Psoas muscle (tissue), 7 donors: ENCODE measurements at regions not wholly inside any gene's neighbourhood (a gene's known extent, or its start where the extent isn't known, plus 50 kb on each side); places are given as distances from the start of the nearest gene placed in this dataset.

Source experiments
- ATAC-seq, 4 donors: fragments of 200-7000 bp; cut with Tn5 transposase; one replicate each; pipeline ENCODE4 v1.9.1; 2020; ENCODE audit warnings: moderate library complexity in 3 of 4, mild to moderate bottlenecking in 2 of 4
- DNase-seq, 2 donors: peaks; one replicate each; pipeline ENCODE4 v3.0.0-alpha.2; 2020
- H3K27ac ChIP-seq: fragments of 200-600 bp; one replicate; pipeline ENCODE4 v1.8.0; 2022
- H3K27me3 ChIP-seq, 3 donors: fragments of 200-600 bp in 1 of 3; one replicate each; pipeline versions ENCODE4 v1.6.1 to v1.8.0; 2013 to 2022; ENCODE audit warnings: low read length in 2 of 3, mild to moderate bottlenecking in 2 of 3, moderate library complexity in 1 of 3; ENCODE audit not compliant: insufficient read depth in 3 of 3
- H3K36me3 ChIP-seq, 2 donors: fragments of 200-600 bp in 1 of 2; one replicate each; pipeline versions ENCODE4 v1.6.1 to v1.8.0; 2013 to 2022; ENCODE audit warnings: low read depth in 1 of 2, mild to moderate bottlenecking in 1 of 2, moderate library complexity in 1 of 2; ENCODE audit not compliant: insufficient read depth in 1 of 2
- H3K4me1 ChIP-seq: fragments of 200-600 bp; one replicate; pipeline ENCODE4 v1.8.0; 2022
- H3K4me3 ChIP-seq: fragments of 200-600 bp; one replicate; pipeline ENCODE4 v1.8.0; 2022; ENCODE audit warnings: mild to moderate bottlenecking
- H3K9me3 ChIP-seq: fragments of 200-600 bp; one replicate; pipeline ENCODE4 v1.8.0; 2022
- WGBS, 3 donors: extraction: QIAGEN DNeasy Blood & Tissue Kit; methylation state at CpG; one replicate each; pipeline versions ENCODE4 v1.1.6 to v1.1.7; 2013; 5-methylcytosine and 5-hydroxymethylcytosine counted together
- intact Hi-C, 2 donors: fragments of 100-400 bp; cut with DNase I; formaldehyde crosslinking; loops; one replicate each; pipeline versions ENCODE4 v1.11.0 to v1.14.2; 2022
- TF ChIP-seq, protein P1 (sequence below): fragments of 200-600 bp; IDR thresholded peaks from one replicate; pipeline ENCODE4 v1.8.0; 2022; ENCODE audit warnings: antibody characterized with exemption
- donor health status: healthy with polysubstance abuse.
- donor health status: DM: no; HTN: no; CAD: no; lungs with moderate emphysema.
- donor health status: Bipolar disorder and iron deficiency.
- donor health status: healthy.
- donor health status: DM: yes; HTN: yes; CAD: no.
- donor health status: DM: no; HTN: no; CAD: no.
- donor health status: DM: yes; HTN: yes; CAD: no.

GRCh38 chr1:116852910-116853309, 56.8 kb upstream of the PTGFRN start:
- Histone ChIP-seq H3K27ac (no peak overlapping the region), H3K36me3 (no peaks in the 10 kb centered on the region), H3K9me3 (no peaks in the 10 kb centered on the region), H3K4me1 (no peaks in the 10 kb centered on the region), H3K4me3 (no peak overlapping the region), H3K27me3 (peaks cover 0 to 1% (median 0%) of the 10 kb centered on the region in 3 donors)
- TF ChIP-seq, protein P1, sequence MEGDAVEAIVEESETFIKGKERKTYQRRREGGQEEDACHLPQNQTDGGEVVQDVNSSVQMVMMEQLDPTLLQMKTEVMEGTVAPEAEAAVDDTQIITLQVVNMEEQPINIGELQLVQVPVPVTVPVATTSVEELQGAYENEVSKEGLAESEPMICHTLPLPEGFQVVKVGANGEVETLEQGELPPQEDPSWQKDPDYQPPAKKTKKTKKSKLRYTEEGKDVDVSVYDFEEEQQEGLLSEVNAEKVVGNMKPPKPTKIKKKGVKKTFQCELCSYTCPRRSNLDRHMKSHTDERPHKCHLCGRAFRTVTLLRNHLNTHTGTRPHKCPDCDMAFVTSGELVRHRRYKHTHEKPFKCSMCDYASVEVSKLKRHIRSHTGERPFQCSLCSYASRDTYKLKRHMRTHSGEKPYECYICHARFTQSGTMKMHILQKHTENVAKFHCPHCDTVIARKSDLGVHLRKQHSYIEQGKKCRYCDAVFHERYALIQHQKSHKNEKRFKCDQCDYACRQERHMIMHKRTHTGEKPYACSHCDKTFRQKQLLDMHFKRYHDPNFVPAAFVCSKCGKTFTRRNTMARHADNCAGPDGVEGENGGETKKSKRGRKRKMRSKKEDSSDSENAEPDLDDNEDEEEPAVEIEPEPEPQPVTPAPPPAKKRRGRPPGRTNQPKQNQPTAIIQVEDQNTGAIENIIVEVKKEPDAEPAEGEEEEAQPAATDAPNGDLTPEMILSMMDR, result no peak
- ATAC-seq (no peak), DNase-seq (no peak)
- intact Hi-C loops, result loop anchor here in 1 of 2 donors (10.0 kb wide), 1 partner anchor 202 kb away; no protein-coding TSS in a partner anchor
- WGBS, 3 donors, result 82 to 89% (median 85%) methylated on average over 3 of the region's 3 CpGs

DNA sequence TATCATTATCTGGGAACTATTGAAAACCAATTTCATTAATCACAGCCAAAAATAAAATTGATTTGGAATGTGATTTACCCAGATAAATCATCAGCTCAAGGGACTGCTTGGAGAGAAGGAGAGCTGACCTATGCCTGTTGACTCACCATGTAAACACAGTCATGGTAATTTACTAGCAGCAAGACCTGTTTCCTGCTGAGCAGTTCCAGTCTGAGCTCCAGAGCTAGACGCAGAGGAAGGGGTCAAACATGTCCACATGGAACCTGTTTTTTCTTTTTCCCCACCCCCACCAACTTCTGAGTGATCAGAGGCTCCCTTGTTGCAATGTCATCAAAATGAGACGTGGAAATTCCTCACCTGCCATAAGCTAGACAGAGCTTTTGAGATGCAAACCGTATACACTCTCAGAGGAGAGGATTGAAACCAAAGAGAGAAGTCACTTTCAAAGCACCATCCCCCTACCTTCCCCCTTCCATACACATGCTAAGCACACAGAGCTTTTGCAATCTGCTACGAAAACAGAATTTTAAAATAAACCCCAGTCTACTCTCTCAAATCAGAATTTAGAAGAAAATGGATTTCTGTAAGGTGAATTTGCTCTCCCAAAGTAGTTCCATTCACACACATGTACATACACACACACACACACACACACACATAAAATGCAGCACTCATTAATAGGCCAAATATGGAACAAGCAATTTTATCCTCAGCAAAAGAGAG, 55.9 kb upstream of the PTGFRN start:
- Histone ChIP-seq H3K27ac (no peak overlapping the region), H3K36me3 (no peaks in the 10 kb centered on the region), H3K9me3 (no peaks in the 10 kb centered on the region), H3K4me3 (no peak overlapping the region), H3K27me3 (peaks cover 0 to 1% (median 0%) of the 10 kb centered on the region in 3 donors), H3K4me1 (no peaks in the 10 kb centered on the region)
- no peak for ATAC-seq
- no peak for DNase-seq
- TF ChIP-seq, protein P1, result no peak
- 56 to 66% (median 62%) methylated on average over 4 of the region's 4 CpGs for WGBS, 3 donors
- intact Hi-C loops, result loop anchor here in 1 of 2 donors (10.0 kb wide), 1 partner anchor 201 kb away; no protein-coding TSS in a partner anchor

DNA sequence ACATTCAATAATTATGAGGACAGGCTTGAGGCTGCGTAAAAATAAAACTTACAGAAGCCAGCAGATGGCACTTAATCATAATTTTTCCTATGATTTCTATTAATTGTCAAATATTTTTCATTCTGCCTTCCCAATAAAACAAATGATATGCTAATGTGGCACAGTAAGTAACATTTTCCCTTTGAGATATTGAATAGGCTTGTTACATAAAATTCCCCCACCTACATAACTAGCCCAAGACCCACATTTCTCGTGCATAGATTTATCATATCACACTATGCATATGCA, 55.4 kb upstream of the PTGFRN start:
- Histone ChIP-seq H3K4me1 (no peaks in the 10 kb centered on the region), H3K27me3 (peaks cover 0 to 1% (median 0%) of the 10 kb centered on the region in 3 donors), H3K27ac (no peak overlapping the region), H3K36me3 (no peaks in the 10 kb centered on the region), H3K9me3 (no peaks in the 10 kb centered on the region), H3K4me3 (no peak overlapping the region)
- intact Hi-C loops, result loop anchor here in 1 of 2 donors (10.0 kb wide), 1 partner anchor 200 kb away; no protein-coding TSS in a partner anchor
- TF ChIP-seq, protein P1, result no peak
- DNase-seq (no peak), ATAC-seq (no peak)
- 64 to 82% (median 76%) methylated on average over 2 of the region's 2 CpGs for WGBS, 3 donors

- no peak for ATAC-seq
- intact Hi-C loops, result loop anchor here in 1 of 2 donors (10.0 kb wide), 1 partner anchor 200 kb away; no protein-coding TSS in a partner anchor
- 48 to 62% (median 53%) methylated on average over 3 of the region's 3 CpGs for WGBS, 3 donors
Measured at GRCh38 chr1:116854716-116855115, 55.0 kb upstream of the PTGFRN start.

More at GRCh38 chr1:116854716-116855115, 55.0 kb upstream of the PTGFRN start:
- H3K27me3 ChIP-seq, result peaks cover 0 to 1% (median 0%) of the 10 kb centered on the region in 3 donors
- H3K36me3 ChIP-seq, result no peaks in the 10 kb centered on the region
- no peak overlapping the region for H3K4me3 ChIP-seq
- no peak overlapping the region for H3K27ac ChIP-seq
- TF ChIP-seq, protein P1, result no peak
- no peaks in the 10 kb centered on the region for H3K4me1 ChIP-seq
- no peak for DNase-seq
- H3K9me3 ChIP-seq, result no peaks in the 10 kb centered on the region
